ENCODE measurements at regions not wholly inside any gene's neighbourhood (a gene's known extent, or its start where the extent isn't known, plus 50 kb on each side); places are given as distances from the start of the nearest gene placed in this dataset.
A peak's percentile ranks its signal among the peaks of the same experiment; 100 is the strongest.

GRCh38 chr15:85307687-85308045 is 72.7 kb upstream of the AKAP13 start:
- 100% methylated on average over 2 of the region's 2 CpGs for WGBS (ENCODE audit: insufficient coverage, insufficient replicate concordance, low lambda C conversion rate, missing lambda C conversion rate)
- SMC1A ChIA-PET (ENCODE audit: uncharacterized antibody, unreplicated experiment): interaction anchor here (2.3 to 2.5 kb wide), 2 partner anchors 23 to 105 kb away, joined by 5 to 11 read pairs; no protein-coding TSS in a partner anchor
- TF ChIP-seq ZNF207 (IDR thresholded peaks at IDR 0.05; ENCODE audit: borderline replicate concordance) (no peak), MEF2B (IDR thresholded peaks at IDR 0.05; ENCODE audit: partially characterized antibody, poor library complexity, severe bottlenecking) (peak; percentile 31)
- Histone ChIP-seq H3K79me2 (ENCODE audit: control insufficient read depth, insufficient read depth, low read length) (no peaks in the 10 kb centered on the region), H3K27me3 (replicated peaks in 1 of 2; ENCODE audit: control insufficient read depth in 2 of 2, insufficient read depth in 2 of 2, low read length in 1 of 2) (no peaks in the 10 kb centered on the region), H3K4me1 (ENCODE audit: control insufficient read depth, insufficient read depth, low read length) (peaks cover 21% of the 10 kb centered on the region), H3K36me3 (ENCODE audit: control insufficient read depth in 2 of 2, insufficient read depth in 2 of 2, low read length in 1 of 2) (no peaks in the 10 kb centered on the region), H3K27ac (ENCODE audit: control insufficient read depth, insufficient read depth) (no peak overlapping the region), H3K9ac (ENCODE audit: control insufficient read depth, insufficient read depth, low read length) (no peak overlapping the region), H3K9me3 (replicated peaks; ENCODE audit: control insufficient read depth, insufficient read depth, low read length) (no peaks in the 10 kb centered on the region; the same call in 1 of the 3 replicates), H4K20me1 (ENCODE audit: control insufficient read depth, insufficient read depth) (no peaks in the 10 kb centered on the region), H2AFZ (ENCODE audit: control insufficient read depth, low read depth, low read length) (no peak overlapping the region), H3K4me2 (ENCODE audit: control insufficient read depth, insufficient read depth) (no peak overlapping the region), H3K4me3 (no peak overlapping the region)
- no peak for FAIRE-seq
- CTCF ChIA-PET: interaction anchor here (0.6 to 2.7 kb wide), 6 partner anchors 11 to 404 kb away, joined by 3 to 8 read pairs (median 5); no protein-coding TSS in a partner anchor
- DNase-seq (ENCODE audit: low read depth, low spot score): no peak
- BruUV-seq (replicated peaks): no TSS peak
- intact Hi-C loops (cut with micrococcal nuclease; ENCODE audit: unreplicated experiment) (no loop called here), in situ Hi-C loops (cut with MboI) (no loop called here)
- RAD21 ChIA-PET (ENCODE audit: unreplicated experiment): interaction anchor here (0.9 to 1.9 kb wide), 4 partner anchors 10 to 197 kb away, joined by 4 to 5 read pairs (median 4); no protein-coding TSS in a partner anchor
- POLR2A ChIA-PET: interaction anchor here (1.6 kb wide), 1 partner anchor 10 kb away, joined by 3 read pairs; no protein-coding TSS in a partner anchor
- no peak for ATAC-seq

GRCh38 chr15:85311647-85312046 is 68.8 kb upstream of the AKAP13 start:
- Histone ChIP-seq H3K4me2 (ENCODE audit: control insufficient read depth, insufficient read depth) (peak overlapping the region; percentile 78; the same call in 1 of the 2 replicates), H3K79me2 (ENCODE audit: control insufficient read depth, insufficient read depth, low read length) (no peaks in the 10 kb centered on the region), H3K27me3 (replicated peaks in 1 of 2; ENCODE audit: control insufficient read depth in 2 of 2, insufficient read depth in 2 of 2, low read length in 1 of 2) (no peaks in the 10 kb centered on the region), H3K36me3 (ENCODE audit: control insufficient read depth in 2 of 2, insufficient read depth in 2 of 2, low read length in 1 of 2) (no peaks in the 10 kb centered on the region), H2AFZ (ENCODE audit: control insufficient read depth, low read depth, low read length) (no peak overlapping the region), H3K9ac (ENCODE audit: control insufficient read depth, insufficient read depth, low read length) (no peak overlapping the region), H3K27ac (ENCODE audit: control insufficient read depth, insufficient read depth) (no peak overlapping the region; the same call in 1 of the 2 replicates), H4K20me1 (ENCODE audit: control insufficient read depth, insufficient read depth) (no peaks in the 10 kb centered on the region), H3K9me3 (replicated peaks; ENCODE audit: control insufficient read depth, insufficient read depth, low read length) (no peaks in the 10 kb centered on the region; the same call in 1 of the 3 replicates), H3K4me3 (no peak overlapping the region), H3K4me1 (ENCODE audit: control insufficient read depth, insufficient read depth, low read length) (peaks cover 42% of the 10 kb centered on the region)
- ATAC-seq (no peak), FAIRE-seq (no peak), DNase-seq (ENCODE audit: low read depth, low spot score) (no peak)
- in situ Hi-C loops (cut with MboI): no loop called here
- no TSS peak for BruUV-seq (replicated peaks)
- ChIA-PET SMC1A (ENCODE audit: uncharacterized antibody, unreplicated experiment) (interaction anchor here (1.0 to 9.5 kb wide), 19 partner anchors 8 to 193 kb away, joined by 3 to 177 read pairs (median 7); no protein-coding TSS in a partner anchor), RAD21 (ENCODE audit: unreplicated experiment) (interaction anchor here (0.8 to 8.5 kb wide), 9 partner anchors 8 to 178 kb away, joined by 3 to 112 read pairs (median 5); no protein-coding TSS in a partner anchor), CTCF (interaction anchor here (0.6 to 8.0 kb wide), 12 partner anchors 9 to 1006 kb away, joined by 3 to 115 read pairs (median 4); no protein-coding TSS in a partner anchor), POLR2A (interaction anchor here (0.6 to 2.7 kb wide), 6 partner anchors 8 to 575 kb away, joined by 3 to 16 read pairs (median 4); no protein-coding TSS in a partner anchor)
- WGBS (ENCODE audit: insufficient coverage, insufficient replicate concordance, low lambda C conversion rate, missing lambda C conversion rate): 41% methylated on average over 2 of the region's 2 CpGs
- intact Hi-C loops (cut with micrococcal nuclease; ENCODE audit: unreplicated experiment): loop anchor here (10.0 kb wide), 1 partner anchor 393 kb away; no protein-coding TSS in a partner anchor
- TF ChIP-seq RFX5 (IDR thresholded peaks at IDR 0.05; ENCODE audit: low read depth, low read length) (no peak), FOS (IDR thresholded peaks at IDR 0.05; ENCODE audit: borderline replicate concordance, extremely low read depth, insufficient read length) (no peak), TCF7 (IDR thresholded peaks at IDR 0.05; ENCODE audit: borderline replicate concordance) (no peak), RAD51 (IDR thresholded peaks at IDR 0.05) (no peak), CREM (IDR thresholded peaks at IDR 0.05; ENCODE audit: low read depth) (no peak), ZNF384 (IDR thresholded peaks at IDR 0.05; ENCODE audit: borderline replicate concordance, low read depth, low read length) (no peak), MEF2A (IDR thresholded peaks at IDR 0.05; ENCODE audit: insufficient read depth, low read depth, low read length) (no peak), GATAD2B (conservative IDR thresholded peaks at IDR 0.05; ENCODE audit: low read depth) (no peak), MTA2 (IDR thresholded peaks at IDR 0.05; ENCODE audit: low read depth) (no peak), RB1 (IDR thresholded peaks at IDR 0.05; ENCODE audit: borderline replicate concordance) (no peak), E4F1 (IDR thresholded peaks at IDR 0.05; ENCODE audit: borderline replicate concordance, partially characterized antibody) (no peak), MAX (IDR thresholded peaks at IDR 0.05; ENCODE audit: low read depth, low read length) (no peak), PML (IDR thresholded peaks at IDR 0.05; ENCODE audit: low read length) (no peak), PAX8 (IDR thresholded peaks at IDR 0.05) (no peak)

Measured in GM12878 (cell line).